H1 (cell line): ENCODE measurements at regions not wholly inside any gene's neighbourhood (a gene's known extent, or its start where the extent isn't known, plus 50 kb on each side); places are given as distances from the start of the nearest gene placed in this dataset.

Experiments used
- CTCF ChIA-PET: fragments of 300-600 bp; sonication (Branson Sonifier 250); formaldehyde crosslinking; loops from one replicate; lab custom pipeline; 2021; ENCODE audit not compliant: partially characterized antibody; lab: Charles Lee
- POLR2A ChIA-PET: fragments of 300-600 bp; sonication (Branson Sonifier 250); formaldehyde crosslinking; loops from one replicate; lab custom pipeline; 2021; ENCODE audit warnings: inconsistent platforms; ENCODE audit not compliant: partially characterized antibody; lab: Charles Lee
- DNase-seq, 2 experiments: peaks; one replicate each; pipeline versions ENCODE4 v3.0.0 to v3.0.0-alpha.2; 2010 to 2022; ENCODE audit warnings: low spot score in 2 of 2, low read depth in 1 of 2, mixed read lengths in 1 of 2
- FAIRE-seq: peaks from 2 replicates; lab custom pipeline; 2011; peaks lifted over from hg19 to GRCh38; lab: Jason Lieb, UNC
- H2AFZ ChIP-seq: 2 replicates; pipeline ENCODE4 v1.8.1; 2012; ENCODE audit warnings: low read length, inconsistent platforms
- H2AK5ac ChIP-seq: 2 replicates; pipeline ENCODE4 v1.6.1; 2013; ENCODE audit warnings: low read depth, low read length
- H2BK120ac ChIP-seq: replicated peaks from 2 replicates; pipeline ENCODE3; 2013; ENCODE audit warnings: low read depth, low read length, inconsistent platforms
- H2BK12ac ChIP-seq: 2 replicates; pipeline ENCODE4 v1.6.1; 2013; ENCODE audit warnings: low read depth, low read length
- H2BK15ac ChIP-seq: 2 replicates; pipeline ENCODE4 v1.6.1; 2013; ENCODE audit warnings: low read length
- H2BK20ac ChIP-seq: 2 replicates; pipeline ENCODE4 v1.6.1; 2013; ENCODE audit warnings: low read length
- H2BK5ac ChIP-seq: 2 replicates; pipeline ENCODE4 v1.6.1; 2013; ENCODE audit warnings: low read depth, low read length
- H3K14ac ChIP-seq: 2 replicates; pipeline ENCODE4 v1.6.1; 2013; ENCODE audit warnings: inconsistent platforms; ENCODE audit not compliant: insufficient read length
- H3K18ac ChIP-seq: 2 replicates; pipeline ENCODE4 v1.6.1; 2013; ENCODE audit warnings: low read length; ENCODE audit errors: extremely low read depth
- H3K23ac ChIP-seq: 2 replicates; pipeline ENCODE4 v1.6.1; 2013; ENCODE audit warnings: inconsistent platforms; ENCODE audit not compliant: insufficient read length
- H3K23me2 ChIP-seq: 2 replicates; pipeline ENCODE4 v1.6.1; 2013; ENCODE audit warnings: low read depth, low read length
- H3K27ac ChIP-seq: 2 replicates; pipeline ENCODE4 v1.6.1; 2011; ENCODE audit warnings: low read depth, low read length, inconsistent platforms
- H3K27me3 ChIP-seq, 4 experiments: replicated peaks in 1 of 4; 1 replicate in 1 of 4; 2 replicates in 3 of 4; pipeline versions ENCODE4 v1.6.1 to v1.8.1; 2011 to 2013; ENCODE audit warnings: low read length in 3 of 4, mild to moderate bottlenecking in 3 of 4, inconsistent platforms in 2 of 4, mixed read lengths in 2 of 4, moderate library complexity in 1 of 4; ENCODE audit not compliant: control insufficient read depth in 3 of 4, insufficient read depth in 3 of 4; ENCODE audit errors: extremely low read depth in 1 of 4
- H3K36me3 ChIP-seq, 4 experiments: 2 replicates each; pipeline versions ENCODE4 v1.6.1 to v1.8.1; 2011 to 2013; ENCODE audit warnings: mild to moderate bottlenecking in 4 of 4, low read length in 3 of 4, moderate library complexity in 2 of 4, control low read depth in 1 of 4, inconsistent platforms in 1 of 4; ENCODE audit not compliant: insufficient read depth in 4 of 4, control insufficient read depth in 2 of 4
- H3K4ac ChIP-seq: replicated peaks from 2 replicates; pipeline ENCODE3; 2013; ENCODE audit warnings: low read length, low read depth, mixed read lengths, inconsistent platforms; ENCODE audit not compliant: insufficient read length
- H3K4me1 ChIP-seq, 4 experiments: replicated peaks in 1 of 4; 1 replicate in 1 of 4; 2 replicates in 3 of 4; pipeline versions ENCODE4 v1.6.1 to v1.8.1; 2011 to 2013; ENCODE audit warnings: low read length in 3 of 4, inconsistent platforms in 2 of 4, mixed read lengths in 1 of 4; ENCODE audit not compliant: insufficient read depth in 4 of 4, control insufficient read depth in 3 of 4
- H3K4me2 ChIP-seq, 2 experiments: 2 replicates each; pipeline versions ENCODE4 v1.6.1 to v1.8.1; 2011 to 2013; ENCODE audit warnings: low read depth in 2 of 2, low read length in 2 of 2, control low read depth in 1 of 2, inconsistent platforms in 1 of 2, mild to moderate bottlenecking in 1 of 2; ENCODE audit not compliant: insufficient read depth in 1 of 2
- H3K4me3 ChIP-seq, 4 experiments: fragments of 200-600, 300-600 bp in 1 of 4; sonication (generic), shearing (Covaris generic), sonication (Bioruptor Twin) in 1 of 4; 2 replicates each; pipeline versions ENCODE4 v1.5.1 to v1.8.1; 2011 to 2016; ENCODE audit warnings: low read length in 4 of 4, low read depth in 3 of 4, control low read depth in 2 of 4, inconsistent platforms in 2 of 4, mild to moderate bottlenecking in 2 of 4, mixed read lengths in 1 of 4, moderate library complexity in 1 of 4; ENCODE audit not compliant: insufficient read depth in 2 of 4; ENCODE audit errors: extremely low read depth in 1 of 4
- H3K56ac ChIP-seq: replicated peaks from 2 replicates; pipeline ENCODE3; 2013; ENCODE audit warnings: low read depth, mild to moderate bottlenecking, mixed read lengths, low read length, inconsistent platforms; ENCODE audit not compliant: insufficient read length
- H3K79me1 ChIP-seq: 2 replicates; pipeline ENCODE4 v1.6.1; 2013; ENCODE audit warnings: low read depth, low read length, control low read depth
- H3K79me2 ChIP-seq, 2 experiments: 2 replicates each; pipeline versions ENCODE4 v1.6.1 to v1.8.1; 2012 to 2013; ENCODE audit warnings: low read length in 2 of 2, mild to moderate bottlenecking in 2 of 2, inconsistent platforms in 1 of 2; ENCODE audit not compliant: insufficient read depth in 2 of 2, control insufficient read depth in 1 of 2
- H3K9ac ChIP-seq, 4 experiments: replicated peaks in 1 of 4; 1 replicate in 1 of 4; 2 replicates in 3 of 4; pipeline versions ENCODE4 v1.6.1 to v1.8.1; 2011 to 2013; ENCODE audit warnings: low read depth in 3 of 4, low read length in 3 of 4, control low read depth in 2 of 4, mild to moderate bottlenecking in 2 of 4, moderate library complexity in 2 of 4, inconsistent platforms in 1 of 4; ENCODE audit errors: extremely low read depth in 1 of 4
- H3K9me3 ChIP-seq, 2 experiments: 2 replicates each; pipeline versions ENCODE4 v1.6.1 to v1.8.1; 2012 to 2013; ENCODE audit warnings: mild to moderate bottlenecking in 2 of 2, moderate library complexity in 2 of 2, control low read depth in 1 of 2, inconsistent platforms in 1 of 2, low read depth in 1 of 2, low read length in 1 of 2, mixed read lengths in 1 of 2; ENCODE audit not compliant: insufficient read depth in 2 of 2
- H4K20me1 ChIP-seq, 2 experiments: replicated peaks in 1 of 2; 2 replicates each; pipeline versions ENCODE3 to v1.8.1; 2011 to 2013; ENCODE audit warnings: inconsistent platforms in 2 of 2, low read length in 2 of 2, mild to moderate bottlenecking in 1 of 2; ENCODE audit not compliant: insufficient read depth in 2 of 2, control insufficient read depth in 1 of 2
- H4K5ac ChIP-seq: 2 replicates; pipeline ENCODE4 v1.6.1; 2013; ENCODE audit warnings: low read length, low read depth, mixed read lengths, inconsistent platforms; ENCODE audit not compliant: insufficient read length
- H4K8ac ChIP-seq: 2 replicates; pipeline ENCODE4 v1.8.0; 2013; ENCODE audit warnings: mild to moderate bottlenecking, moderate library complexity, low read length, inconsistent platforms; ENCODE audit not compliant: insufficient read depth; ENCODE audit errors: extremely low read depth
- H4K91ac ChIP-seq: replicated peaks from 2 replicates; pipeline ENCODE3; 2013; ENCODE audit warnings: low read length, mixed read lengths, inconsistent platforms; ENCODE audit not compliant: insufficient read length
- ASH2L ChIP-seq: fragments of 200-600, 300-600 bp; sonication (generic); IDR thresholded peaks from one replicate; pipeline ENCODE4 v1.7.1; 2017; ENCODE audit warnings: low read length
- BCL11A ChIP-seq, 2 experiments: IDR thresholded peaks; one replicate each; pipeline ENCODE4 v1.6.1; 2011; ENCODE audit warnings: low read depth in 2 of 2, low read length in 2 of 2, mild to moderate bottlenecking in 2 of 2
- CTCF ChIP-seq, 3 experiments: IDR thresholded peaks; 1 replicate in 2 of 3; 2 replicates in 1 of 3; pipeline versions ENCODE4 v1.5.1 to v1.6.1; 2011; ENCODE audit warnings: low read length in 3 of 3, mild to moderate bottlenecking in 3 of 3, inconsistent platforms in 2 of 3, low read depth in 1 of 3, moderate library complexity in 1 of 3; ENCODE audit not compliant: insufficient read depth in 1 of 3; ENCODE audit errors: control extremely low read depth in 1 of 3
- HDAC2 ChIP-seq, 2 experiments: fragments of 300-600 bp in 1 of 2; sonication (generic) in 1 of 2; IDR thresholded peaks; 2 replicates each; pipeline ENCODE4 v1.6.1; 2011 to 2012; ENCODE audit warnings: low read depth in 2 of 2, low read length in 2 of 2, mild to moderate bottlenecking in 2 of 2, moderate library complexity in 2 of 2, borderline replicate concordance in 1 of 2, inconsistent platforms in 1 of 2
- KDM4A ChIP-seq: IDR thresholded peaks from one replicate; pipeline ENCODE4 v1.7.1; 2012; ENCODE audit warnings: low read depth, mild to moderate bottlenecking, moderate library complexity, low read length, inconsistent platforms; ENCODE audit not compliant: severe bottlenecking
- NANOG ChIP-seq: IDR thresholded peaks from 2 replicates; pipeline ENCODE4 v1.6.1; 2011; ENCODE audit warnings: low read length, low read depth, mild to moderate bottlenecking, inconsistent platforms; ENCODE audit not compliant: insufficient read depth, poor library complexity, severe bottlenecking
- RXRA ChIP-seq: IDR thresholded peaks from 2 replicates; pipeline ENCODE4 v1.6.1; 2011; ENCODE audit warnings: low read depth, mild to moderate bottlenecking, low read length, moderate library complexity; ENCODE audit not compliant: insufficient read depth
- SAP30 ChIP-seq: fragments of 300-600 bp; sonication (generic); IDR thresholded peaks from 2 replicates; pipeline ENCODE4 v1.7.1; 2012; ENCODE audit warnings: low read length, moderate library complexity, mild to moderate bottlenecking, inconsistent platforms; ENCODE audit not compliant: insufficient read depth, insufficient replicate concordance
- SP4 ChIP-seq: IDR thresholded peaks from 2 replicates; pipeline ENCODE4 v1.6.1; 2012; ENCODE audit warnings: low read length, inconsistent platforms
- SRF ChIP-seq: IDR thresholded peaks from 2 replicates; pipeline ENCODE4 v1.6.1; 2011; ENCODE audit warnings: mild to moderate bottlenecking, low read depth, low read length, moderate library complexity
- TAF7 ChIP-seq: optimal IDR thresholded peaks from 2 replicates; pipeline ENCODE3; 2011; ENCODE audit warnings: low read depth, mild to moderate bottlenecking, inconsistent platforms, low read length, moderate library complexity, borderline replicate concordance
- TCF12 ChIP-seq: IDR thresholded peaks from 2 replicates; pipeline ENCODE4 v1.6.1; 2011; ENCODE audit warnings: low read depth, mild to moderate bottlenecking, low read length
- WGBS, 2 experiments: shearing (Covaris generic) in 1 of 2; methylation state at CpG; one replicate each; pipeline versions ENCODE4 v1.1.6 to v1.1.7; 2013 to 2015; ENCODE audit warnings: low lambda C conversion rate in 2 of 2, mixed read lengths in 2 of 2, inconsistent platforms in 1 of 2, low coverage in 1 of 2, missing lambda C conversion rate in 1 of 2; ENCODE audit not compliant: insufficient replicate concordance in 2 of 2, insufficient coverage in 1 of 2, insufficient read length in 1 of 2; ENCODE audit errors: extremely low coverage in 1 of 2, missing lambda C conversion rate in 1 of 2; 5-methylcytosine and 5-hydroxymethylcytosine counted together

GRCh38 chr2:207316484-207316883 lies 150.7 kb upstream of the KLF7 start:
- H3K27me3 ChIP-seq, result no peaks in the 10 kb centered on the region
- no peak overlapping the region for H2BK20ac ChIP-seq
- POLR2A ChIA-PET, result no interaction called here
- no peaks in the 10 kb centered on the region for H3K23me2 ChIP-seq
- no peak overlapping the region for H4K8ac ChIP-seq
- no peak overlapping the region for H3K4me2 ChIP-seq
- H2BK15ac ChIP-seq, result no peak overlapping the region
- no peak overlapping the region for H3K4me3 ChIP-seq
- H3K36me3 ChIP-seq, result no peaks in the 10 kb centered on the region
- no peak overlapping the region for H3K18ac ChIP-seq
- H2AK5ac ChIP-seq, result no peak overlapping the region
- no peak overlapping the region for H4K91ac ChIP-seq
- no peaks in the 10 kb centered on the region for H3K79me2 ChIP-seq
- H2AFZ ChIP-seq, result no peak overlapping the region
- FAIRE-seq (no peak), DNase-seq (no peak)
- no peak overlapping the region for H2BK120ac ChIP-seq
- H2BK12ac ChIP-seq, result no peak overlapping the region
- H3K27ac ChIP-seq, result no peak overlapping the region
- CTCF ChIA-PET, result interaction anchor here (0.9 kb wide), 1 partner anchor 18 kb away, joined by 3 read pairs; no protein-coding TSS in a partner anchor
- no peak overlapping the region for H3K56ac ChIP-seq
- WGBS, 2 experiments, result 92% methylated on average over 2 of the region's 2 CpGs; no CpG with 5 or more reads in 1 of the 2 experiments
- no peak overlapping the region for H2BK5ac ChIP-seq
- no peak overlapping the region for H3K4ac ChIP-seq
- no peak overlapping the region for H3K23ac ChIP-seq
- H3K14ac ChIP-seq, result no peak overlapping the region
- H3K9me3 ChIP-seq, result no peaks in the 10 kb centered on the region
- no peaks in the 10 kb centered on the region for H3K79me1 ChIP-seq
- no peak overlapping the region for H3K9ac ChIP-seq
- no peaks in the 10 kb centered on the region for H4K20me1 ChIP-seq
- no peak overlapping the region for H4K5ac ChIP-seq
- no peaks in the 10 kb centered on the region for H3K4me1 ChIP-seq
- no peak for TF ChIP-seq SP4
- TF ChIP-seq KDM4A, result no peak
- no peak for TF ChIP-seq TCF12
- no peak for TF ChIP-seq SRF
- TF ChIP-seq CTCF (IDR thresholded peaks at IDR 0.05; ENCODE audit: control extremely low read depth in 1 of 3, insufficient read depth in 1 of 3, low read depth in 1 of 3, low read length in 3 of 3), result no peak
- no peak for TF ChIP-seq RXRA
- TF ChIP-seq TAF7, result no peak
- TF ChIP-seq NANOG, result no peak
- TF ChIP-seq ASH2L, result no peak
- no peak for TF ChIP-seq HDAC2 (IDR thresholded peaks at IDR 0.05; ENCODE audit: borderline replicate concordance in 1 of 2, low read depth in 2 of 2, low read length in 2 of 2)
- no peak for TF ChIP-seq BCL11A (IDR thresholded peaks at IDR 0.05; ENCODE audit: low read depth in 2 of 2, low read length in 2 of 2)
- TF ChIP-seq SAP30, result no peak
